ENCODE measurements at regions not wholly inside any gene's neighbourhood (a gene's known extent, or its start where the extent isn't known, plus 50 kb on each side); places are given as distances from the start of the nearest gene placed in this dataset.

DNA sequence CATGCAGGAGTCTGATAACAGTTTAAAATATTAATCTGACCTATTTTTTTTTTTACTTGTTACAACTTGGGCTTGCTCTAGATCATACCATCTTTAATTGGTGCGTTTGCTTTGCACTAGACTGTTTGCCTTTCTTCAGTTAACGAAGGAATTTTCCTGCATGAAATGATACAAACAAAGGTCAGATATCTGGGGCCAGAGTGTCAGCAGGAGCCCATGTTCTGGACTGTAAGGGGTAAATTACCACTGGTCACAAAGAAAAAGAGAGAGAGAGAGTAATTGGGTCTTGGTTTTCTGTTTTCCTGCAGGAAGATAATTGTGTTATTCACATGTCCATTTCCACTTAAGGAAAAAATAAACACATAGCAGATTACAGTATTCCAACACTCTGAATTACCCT, 399.4 kb upstream of the MARCKS start:
- no peak for DNase-seq (ENCODE audit: low spot score)

DNA sequence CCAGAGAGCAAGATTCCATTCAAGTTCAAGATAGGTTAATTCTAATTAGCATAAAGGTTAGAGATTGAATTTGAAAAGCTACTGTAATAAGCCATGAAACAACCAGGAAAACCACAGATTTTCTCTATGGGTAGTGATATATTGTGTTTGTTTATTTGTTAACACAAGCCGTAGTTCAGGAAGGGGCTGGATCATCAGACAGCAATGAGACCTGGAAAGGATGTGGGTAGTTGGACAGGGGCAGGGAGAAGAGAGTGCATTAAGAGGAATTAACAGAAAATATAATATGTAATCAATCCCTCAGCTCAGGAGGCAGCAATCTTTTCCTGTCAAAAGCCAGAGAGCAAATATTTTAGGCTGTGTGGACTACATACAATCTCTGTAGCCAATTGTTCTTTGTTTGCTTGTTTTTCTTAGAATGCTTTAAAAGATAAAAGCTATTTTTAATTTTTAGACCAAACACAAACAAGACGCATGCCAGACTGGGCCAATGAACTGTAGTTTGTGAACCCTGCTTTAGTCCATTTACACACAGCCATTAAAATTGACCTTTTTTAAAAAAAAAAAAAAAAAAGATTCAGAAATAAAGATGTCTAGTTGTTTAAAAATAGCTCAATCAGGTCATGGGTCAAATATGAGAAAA, 398.7 kb upstream of the MARCKS start:
- DNase-seq (ENCODE audit: low spot score) = no peak

DNA sequence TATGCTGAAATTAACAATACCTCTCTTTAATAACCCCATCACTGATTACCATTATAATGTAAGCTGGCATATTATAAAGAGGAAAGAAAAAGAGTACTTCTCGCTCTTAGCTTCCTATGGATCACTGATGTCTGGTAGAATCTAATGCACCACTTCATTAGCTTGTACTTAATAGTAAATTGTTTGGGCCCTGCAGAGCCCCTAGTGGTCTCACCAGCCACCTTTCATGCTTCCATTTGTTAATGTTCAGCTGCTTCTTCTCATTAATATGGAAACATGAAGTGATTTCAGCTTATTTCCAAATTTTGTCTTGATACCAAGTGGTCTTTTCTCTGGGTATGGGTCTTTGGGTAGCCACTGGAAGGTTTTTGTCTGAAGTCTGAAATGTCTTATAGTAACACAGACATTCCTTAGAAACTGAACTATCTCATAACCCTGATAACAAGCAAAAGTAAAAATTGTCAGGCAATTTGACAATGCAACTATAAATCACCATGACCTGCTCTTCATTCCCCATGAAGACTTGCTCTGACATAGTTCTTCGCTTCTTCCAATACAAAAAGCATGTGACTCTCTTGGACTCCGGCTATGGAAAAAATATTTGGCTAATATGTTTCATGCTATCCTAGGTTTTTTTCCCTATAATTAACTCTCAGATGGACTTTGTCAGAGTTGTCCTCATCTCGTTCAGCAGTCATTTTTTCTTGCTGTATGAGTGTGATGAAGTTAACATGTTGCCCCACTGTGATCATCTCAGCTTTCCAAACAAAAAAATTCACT, 395.8 kb upstream of the MARCKS start:
- no peak for DNase-seq (ENCODE audit: low spot score)

DNA sequence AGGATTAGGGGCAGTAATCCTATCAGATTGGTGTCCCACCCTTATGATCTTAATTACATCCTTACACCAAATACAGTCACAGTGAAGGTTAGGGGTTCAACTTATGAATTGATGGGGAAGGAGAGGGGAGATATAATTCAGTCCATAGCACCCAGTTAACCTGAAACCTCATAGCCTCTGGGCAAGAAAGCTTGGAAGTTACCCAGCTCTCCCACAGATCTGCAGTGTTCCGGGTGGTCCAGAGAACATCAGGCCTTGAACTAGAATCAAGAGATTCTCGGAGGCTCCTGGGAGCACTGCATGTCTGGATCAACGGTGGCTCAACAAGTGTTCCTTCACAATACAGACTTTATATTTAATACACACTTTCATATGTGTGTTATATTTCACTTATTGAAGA, 392.6 kb upstream of the MARCKS start:
- DNase-seq (ENCODE audit: low spot score) = no peak

DNA sequence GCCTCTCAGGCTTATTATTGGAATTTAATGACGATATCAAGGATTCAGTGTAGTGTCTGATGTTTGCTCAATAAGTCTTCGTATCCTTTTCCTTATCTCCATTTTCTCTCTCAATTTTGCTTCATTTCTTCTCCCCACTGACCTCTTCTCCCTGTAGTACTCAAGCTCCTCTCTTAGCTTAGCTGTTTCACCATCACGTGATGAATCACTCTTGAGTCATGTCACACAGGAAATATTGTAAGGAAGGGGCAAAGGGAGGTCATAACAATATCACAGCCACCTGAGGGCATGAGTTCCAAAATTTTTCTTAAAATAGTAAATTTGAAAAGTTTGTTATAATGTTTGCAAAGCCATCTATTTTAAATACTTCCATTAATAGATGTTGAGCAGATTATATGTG, 392.2 kb upstream of the MARCKS start:
- DNase-seq (ENCODE audit: low spot score) = peak; percentile 23

DNA sequence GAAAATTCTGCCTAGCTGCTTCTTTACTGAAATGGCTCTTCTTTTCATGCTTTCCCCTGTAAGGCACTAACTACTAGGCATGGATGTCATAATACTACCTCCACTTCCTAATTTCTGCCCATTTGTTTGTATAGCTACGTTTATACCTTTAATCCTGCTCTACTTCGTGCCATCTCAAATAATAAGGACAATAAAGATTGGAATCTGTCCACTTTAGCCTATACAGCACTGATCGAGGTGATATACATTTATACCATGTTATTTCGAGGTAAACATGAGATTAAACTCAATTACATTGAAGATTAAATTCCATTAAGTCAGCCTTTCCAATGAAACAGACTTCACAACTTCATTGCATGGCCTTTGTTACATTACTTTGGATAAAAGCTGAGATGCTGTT, 390.6 kb upstream of the MARCKS start:
- no peak for DNase-seq (ENCODE audit: low spot score)

DNA sequence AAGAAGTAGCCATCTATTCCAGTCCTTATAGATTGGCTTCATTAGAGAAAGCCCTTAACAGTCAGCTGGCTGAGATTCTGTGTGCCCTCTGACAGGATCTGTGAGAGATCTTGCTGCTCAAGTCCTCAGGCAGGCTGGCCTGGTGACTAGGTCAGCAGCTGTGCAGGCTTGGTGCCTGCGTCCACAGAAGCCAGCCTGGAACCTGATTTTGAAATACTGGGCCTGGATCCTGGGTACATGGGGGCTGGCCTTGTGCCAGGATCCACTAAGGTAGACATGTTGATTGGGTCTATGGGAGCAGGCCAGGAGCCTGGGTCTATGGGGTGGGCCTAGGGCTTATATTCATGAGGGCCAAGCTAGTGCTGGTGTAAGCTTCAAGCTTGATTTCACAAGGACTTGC, 381.8 kb upstream of the MARCKS start:
- no peak for DNase-seq (ENCODE audit: low spot score)

DNA sequence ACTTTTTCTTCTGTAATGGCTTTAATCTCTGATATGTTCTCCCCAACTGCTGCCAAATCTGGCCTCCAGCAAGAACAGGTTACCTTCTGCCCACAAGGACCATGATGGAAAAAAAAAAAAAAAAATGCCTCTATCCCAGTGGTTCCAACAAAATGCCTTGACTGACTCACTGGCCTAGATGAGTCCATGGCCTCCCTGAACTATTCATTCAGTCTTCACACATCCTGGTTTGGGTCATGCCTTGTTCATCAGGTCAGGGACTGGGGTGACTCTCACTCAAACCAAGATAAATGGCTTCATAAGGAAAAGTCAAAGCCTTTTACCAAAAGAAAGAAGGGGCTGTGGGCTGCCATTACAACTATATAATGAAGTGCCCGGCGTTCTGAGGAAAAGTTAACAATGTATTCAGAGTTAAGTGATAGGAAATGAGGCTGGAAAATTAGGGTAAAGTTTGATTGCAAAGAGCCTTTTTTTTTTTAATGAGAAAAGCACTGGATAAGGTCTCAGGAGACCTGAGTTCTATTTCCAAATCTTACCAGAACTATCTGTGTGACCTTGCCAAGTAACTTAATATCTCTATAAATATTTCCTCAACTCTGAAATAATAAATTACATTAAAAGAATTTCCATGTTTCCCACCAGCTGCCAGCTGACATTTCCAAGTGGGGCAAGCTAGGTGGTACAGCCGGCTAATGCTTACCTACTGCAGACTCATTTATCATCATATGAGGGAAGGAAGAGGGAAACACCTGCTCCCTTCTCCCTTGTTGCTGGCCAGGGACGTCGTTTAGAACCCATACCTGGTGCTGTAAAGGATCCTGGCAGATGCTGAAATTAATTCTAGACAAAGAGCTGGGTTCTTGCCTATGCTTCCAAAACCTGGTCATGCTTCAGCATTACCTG, 380.0 kb upstream of the MARCKS start:
- DNase-seq (ENCODE audit: low spot score) = no peak

DNA sequence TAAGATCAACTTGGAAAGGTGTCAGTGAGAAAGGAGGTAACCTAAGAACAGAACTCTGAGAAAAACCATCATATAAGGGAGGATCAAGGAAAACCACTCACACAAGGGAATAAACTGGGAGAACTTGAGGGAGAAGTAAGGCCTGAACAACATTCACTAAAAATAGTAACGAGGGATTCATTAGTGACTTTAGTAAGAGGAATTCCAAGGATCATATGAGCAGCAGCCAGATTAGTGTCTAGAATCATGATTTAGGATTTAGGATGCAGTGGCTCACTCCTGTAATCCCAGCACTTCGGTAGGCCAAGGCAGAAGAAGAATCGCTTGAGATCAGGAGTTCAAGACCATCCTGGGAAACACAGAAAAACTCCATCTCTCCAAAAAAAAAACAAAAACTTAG, 376.5 kb upstream of the MARCKS start:
- DNase-seq (ENCODE audit: low spot score) = no peak

DNA sequence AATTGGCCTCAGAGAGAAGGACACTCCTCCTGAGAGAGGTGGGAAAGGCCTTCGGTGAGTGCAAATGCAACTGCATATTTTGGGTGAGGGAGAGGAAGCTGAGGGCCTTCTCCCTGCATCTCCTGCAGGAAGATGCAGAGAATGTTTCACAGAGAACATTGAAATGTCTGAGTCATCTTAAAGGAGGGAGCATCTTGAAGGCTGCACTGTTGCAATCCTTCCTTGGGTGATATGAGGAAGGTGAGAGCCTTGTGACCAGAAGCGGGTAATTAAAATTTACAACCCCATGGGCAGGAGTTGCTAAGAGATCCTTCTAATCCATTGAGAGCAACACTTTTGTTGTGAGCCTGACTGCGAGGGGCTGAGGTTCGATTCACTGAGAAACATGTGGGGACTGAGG, 375.7 kb upstream of the MARCKS start:
- no peak for DNase-seq (ENCODE audit: low spot score)

DNA sequence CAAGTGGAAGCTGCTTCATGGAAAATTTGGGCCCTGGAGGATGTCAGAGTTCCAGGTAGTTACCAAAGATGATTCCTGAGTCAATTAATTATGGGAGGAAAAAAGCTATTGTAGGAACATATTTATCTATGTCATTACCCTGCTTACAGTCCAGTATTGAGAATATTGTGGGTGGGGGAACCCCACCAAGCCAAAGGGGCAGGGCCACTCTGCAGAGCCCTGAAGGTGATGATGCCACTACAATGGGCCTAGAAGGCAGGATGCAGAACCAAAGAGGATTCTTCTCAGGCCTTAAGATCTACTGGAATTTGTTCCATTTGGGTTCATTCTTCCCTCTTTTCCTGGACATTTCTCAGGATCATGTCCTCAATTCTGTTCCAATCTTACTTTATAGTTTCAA, 375.2 kb upstream of the MARCKS start:
- DNase-seq (ENCODE audit: low spot score) = no peak

DNA sequence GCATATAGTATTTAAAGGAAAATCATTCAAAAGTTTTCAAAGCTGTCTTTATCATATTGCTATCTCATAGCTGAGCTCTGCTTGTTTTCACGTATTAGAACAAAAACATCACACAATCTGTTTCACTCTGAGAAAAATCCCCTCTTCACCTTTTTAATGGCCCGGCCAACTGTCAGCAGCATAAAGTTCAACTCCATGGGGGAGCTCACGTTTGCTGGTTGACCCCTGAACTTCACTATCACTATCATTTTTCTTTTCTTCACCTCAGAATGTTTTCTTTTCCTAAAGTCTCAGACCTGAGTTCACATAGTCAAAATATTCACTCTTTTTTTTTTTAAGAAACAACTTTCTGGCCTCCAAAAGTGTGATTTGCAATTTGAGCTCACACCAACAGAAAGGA, 374.4 kb upstream of the MARCKS start:
- no peak for DNase-seq (ENCODE audit: low spot score)

DNA sequence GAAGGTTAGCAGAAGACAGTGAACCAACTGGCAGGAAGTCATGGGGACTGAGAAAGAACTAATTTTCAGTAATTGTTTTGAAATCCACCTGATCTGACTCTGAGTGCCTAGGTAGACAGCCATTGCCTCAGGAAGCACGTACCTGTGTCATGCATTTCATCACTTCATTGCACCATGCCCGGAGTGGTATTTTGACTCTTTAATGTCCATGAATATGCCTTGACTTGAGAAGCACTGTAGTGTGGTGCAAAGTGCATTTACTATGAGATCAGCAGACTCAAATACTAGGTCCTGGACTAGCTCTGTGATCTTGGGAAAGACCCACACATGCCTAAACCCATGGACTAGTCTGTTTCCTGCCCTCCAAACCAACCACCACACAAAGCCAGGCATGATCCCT, 370.9 kb upstream of the MARCKS start:
- no peak for DNase-seq (ENCODE audit: low spot score)

DNA sequence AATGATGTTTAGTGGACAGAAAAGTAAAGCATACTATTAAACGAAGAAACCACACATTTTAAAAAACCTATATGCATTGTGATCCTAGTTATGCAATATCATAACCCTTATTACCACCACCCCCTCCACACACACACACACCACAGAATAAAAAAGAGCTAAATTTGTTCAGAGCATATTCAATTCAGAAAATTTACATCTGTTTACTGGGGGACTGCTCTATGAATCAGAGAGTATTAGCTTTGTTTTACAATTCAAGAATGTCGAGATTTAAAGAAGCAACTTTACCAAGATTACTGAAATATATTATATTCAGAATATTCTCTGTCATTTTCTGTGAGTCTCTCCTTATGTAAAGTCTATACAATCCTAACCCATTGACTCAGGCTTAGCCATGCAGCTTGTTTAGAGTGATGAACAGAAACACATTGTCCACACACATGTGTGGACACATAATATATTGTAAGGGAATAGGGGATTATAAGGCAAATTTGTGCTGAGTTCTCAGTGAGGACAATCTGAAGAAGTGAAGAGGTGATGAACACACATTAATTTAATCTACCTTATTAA, 369.6 kb upstream of the MARCKS start:
- DNase-seq (ENCODE audit: low spot score) = no peak

DNA sequence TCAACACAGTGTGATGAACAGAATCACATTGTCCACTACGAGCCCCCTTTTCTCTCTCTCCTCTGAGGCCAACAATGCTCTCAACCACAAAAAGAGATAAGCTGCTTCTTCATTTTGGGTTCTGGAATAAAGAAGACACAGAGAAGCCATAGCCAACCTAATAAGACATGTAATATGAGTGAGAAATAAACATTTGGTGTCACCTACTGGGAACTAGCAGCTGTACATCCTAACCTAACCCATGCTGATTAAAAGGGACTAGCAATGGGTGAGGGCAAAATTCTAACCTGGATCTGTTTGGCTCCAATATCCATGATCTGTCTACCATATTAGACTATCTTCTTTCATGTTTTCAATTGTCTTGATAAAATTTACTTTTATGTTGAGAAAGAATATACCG, 369.1 kb upstream of the MARCKS start:
- no peak for DNase-seq (ENCODE audit: low spot score)

DNA sequence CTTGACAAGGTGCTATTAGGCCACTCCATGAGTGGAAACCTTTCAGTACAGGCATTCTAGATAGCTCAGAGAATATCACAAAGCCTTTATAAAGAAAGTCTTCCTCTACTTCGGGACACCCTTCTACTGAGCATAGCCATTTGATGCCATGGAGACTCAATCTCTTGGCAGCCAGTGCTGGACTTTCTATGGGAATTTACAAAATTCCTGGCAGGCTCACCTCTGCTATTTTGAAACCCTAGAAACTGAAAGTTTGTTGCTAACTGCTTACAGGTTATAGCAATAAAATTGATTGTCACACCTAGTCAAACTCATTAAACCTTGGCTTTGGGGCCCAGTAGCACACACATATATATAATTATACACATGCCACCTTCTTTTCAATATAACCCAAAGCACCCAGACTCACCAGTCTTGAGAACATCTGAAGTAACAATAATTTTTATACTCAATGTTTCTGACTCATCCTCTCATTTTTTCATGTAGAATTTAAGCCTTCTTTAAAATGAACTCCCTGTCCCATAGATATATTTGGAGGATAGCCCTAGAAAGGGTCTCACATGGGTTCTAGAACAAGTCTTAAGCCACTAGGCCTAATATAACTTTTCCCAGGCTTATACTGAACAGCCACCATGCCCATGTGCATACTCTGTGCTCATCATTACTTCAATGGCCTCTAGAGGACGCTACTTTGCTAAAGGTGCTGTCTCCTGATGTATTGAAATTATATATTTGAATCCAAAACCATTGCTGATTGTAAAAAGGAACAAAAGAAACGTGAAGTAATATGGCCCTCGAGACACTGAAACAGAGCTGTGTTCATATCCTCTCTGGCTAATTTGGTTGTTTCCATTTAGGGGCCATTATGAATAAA, 368.1 kb upstream of the MARCKS start:
- DNase-seq (ENCODE audit: low spot score) = no peak

DNA sequence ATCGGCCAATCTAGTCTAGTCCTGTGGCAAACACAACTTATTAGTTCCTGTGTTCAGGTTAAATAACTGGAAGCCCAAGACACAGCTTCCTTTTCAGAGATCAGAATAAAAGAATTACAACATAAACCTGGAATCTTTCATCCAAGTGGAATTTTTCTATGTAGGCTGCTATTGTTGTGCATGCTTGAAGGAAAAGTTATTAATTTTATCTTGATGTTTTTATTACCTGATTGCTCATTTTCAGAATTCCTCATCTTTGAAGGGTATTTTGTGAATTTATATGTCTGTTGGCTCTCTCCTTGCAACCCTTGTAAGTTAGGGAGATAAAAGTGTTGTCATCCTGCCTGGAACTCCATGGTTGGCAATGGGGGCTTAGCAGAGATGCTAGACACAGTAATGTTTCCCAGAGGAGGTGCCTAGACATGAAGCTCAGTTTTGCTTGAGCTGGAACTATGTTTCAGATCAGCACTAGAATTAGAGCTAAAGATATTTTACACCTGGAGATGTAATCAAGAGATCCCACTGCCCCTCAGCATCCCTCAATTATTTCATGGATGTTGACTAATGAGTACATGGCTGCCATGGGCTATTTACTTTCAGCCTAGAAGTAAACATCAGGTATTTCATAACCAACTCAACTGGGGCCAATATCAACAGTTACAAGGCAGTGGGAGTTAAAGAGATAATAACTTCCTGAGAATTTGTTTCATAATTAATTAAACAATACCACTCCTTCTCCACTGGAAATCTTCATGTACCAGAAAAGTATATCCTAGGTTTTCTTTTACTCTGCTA, 367.0 kb upstream of the MARCKS start:
- DNase-seq (ENCODE audit: low spot score) = no peak

DNA sequence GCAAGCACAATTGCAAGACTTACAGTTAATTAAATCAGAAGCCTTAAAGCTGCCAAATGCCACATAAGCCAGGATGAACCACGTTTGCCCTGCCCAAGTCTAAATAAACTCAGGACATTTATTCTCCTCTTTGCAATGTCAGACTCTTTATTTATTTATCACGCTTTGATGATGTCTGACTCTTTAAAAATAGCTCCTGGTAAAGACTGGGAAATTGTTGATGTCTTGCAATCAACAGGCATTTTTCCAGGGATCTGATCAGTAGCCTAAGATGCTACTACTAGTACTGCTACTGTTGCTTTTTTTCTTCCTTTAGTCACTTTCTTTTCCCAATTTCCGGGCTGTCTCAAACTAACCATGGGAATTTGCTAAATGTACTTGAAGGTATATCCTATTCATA, 365.8 kb upstream of the MARCKS start:
- no peak for DNase-seq (ENCODE audit: low spot score)

DNA sequence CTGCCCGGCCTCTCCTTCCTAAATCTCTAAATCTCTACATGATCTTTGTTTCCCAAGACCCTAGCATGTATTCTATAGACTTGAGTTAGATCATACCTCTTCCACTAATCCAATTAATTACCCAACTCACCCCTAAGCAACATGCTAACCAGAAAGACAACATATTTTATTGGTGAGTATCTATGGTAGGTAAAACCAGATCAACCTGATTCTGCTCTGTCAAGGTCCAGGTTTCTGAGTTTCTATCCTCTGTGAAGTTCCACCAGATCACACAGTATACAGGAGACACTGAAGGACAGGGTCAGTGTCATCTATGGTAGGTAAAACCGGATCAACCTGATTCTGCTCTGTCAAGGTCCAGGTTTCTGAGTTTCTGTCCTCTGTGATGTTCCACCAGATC, 363.2 kb upstream of the MARCKS start:
- DNase-seq (ENCODE audit: low spot score) = no peak

DNA sequence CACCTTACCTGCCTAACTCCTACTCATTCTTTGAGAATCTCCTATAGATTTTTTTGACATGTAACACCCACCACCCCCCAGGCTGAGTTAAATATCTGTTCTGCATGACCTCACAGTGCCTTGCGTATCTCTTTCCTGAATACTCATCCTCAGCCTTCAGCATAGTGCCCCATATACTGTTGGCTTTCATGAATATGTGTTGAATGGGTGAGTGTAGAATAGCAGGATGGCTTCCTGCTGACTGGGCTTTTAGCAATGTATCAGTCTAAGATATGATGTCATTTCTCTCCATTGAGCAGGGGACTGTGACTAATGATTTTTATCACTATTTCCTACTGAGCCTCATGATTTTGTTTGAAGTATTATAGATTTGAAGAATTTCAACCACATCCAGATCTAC, 361.6 kb upstream of the MARCKS start:
- DNase-seq (ENCODE audit: low spot score) = peak; percentile 2

DNA sequence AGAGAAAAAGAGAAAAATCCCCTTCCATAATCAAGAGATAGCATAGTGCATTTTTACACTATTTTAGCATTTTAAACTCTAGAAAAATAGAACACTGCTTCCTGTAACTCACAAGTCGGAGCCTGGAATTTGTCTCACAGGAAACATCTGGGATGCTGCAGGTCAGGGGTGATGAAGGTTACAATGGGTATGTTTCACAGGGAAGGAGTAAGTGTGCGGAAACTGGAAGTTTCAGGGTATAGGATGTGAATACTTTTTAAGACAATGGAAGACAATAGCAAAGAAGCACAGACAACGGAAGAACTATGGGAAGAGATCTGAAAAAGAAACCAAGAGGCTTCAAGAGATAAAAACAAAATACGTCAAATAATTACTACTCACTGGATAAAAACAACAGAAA, 361.0 kb upstream of the MARCKS start:
- DNase-seq (ENCODE audit: low spot score) = no peak
